ENCODE measurements at regions not wholly inside any gene's neighbourhood (a gene's known extent, or its start where the extent isn't known, plus 50 kb on each side); places are given as distances from the start of the nearest gene placed in this dataset.

- TF ChIP-seq CTCF (IDR thresholded peaks at IDR 0.05) (peak in 1 of 6 experiments; percentile 22), POLR2A (IDR thresholded peaks at IDR 0.05) (no peak)
Measured at GRCh38 chr16:8194794-8195193, 395.5 kb downstream of the TMEM114 start.
